Activated T-helper 1 cell treated with anti-CD3 and anti-CD28 coated beads, Interleukin-2, amount 50 U/mL, for 16 hours (primary cell): ENCODE measurements at regions not wholly inside any gene's neighbourhood (a gene's known extent, or its start where the extent isn't known, plus 50 kb on each side); places are given as distances from the start of the nearest gene placed in this dataset.
A peak's percentile ranks its signal among the peaks of the same experiment; 100 is the strongest.

Source experiments
- DNase-seq, 2 donors: peaks; one replicate each; pipeline ENCODE4 v3.0.0-alpha.2; 2020; ENCODE audit warnings: low read depth in 1 of 2, low spot score in 1 of 2

- DNase-seq: no peak
Observed at GRCh38 chr10:30793093-30793492, 163.5 kb upstream of the LYZL2 start.

DNA sequence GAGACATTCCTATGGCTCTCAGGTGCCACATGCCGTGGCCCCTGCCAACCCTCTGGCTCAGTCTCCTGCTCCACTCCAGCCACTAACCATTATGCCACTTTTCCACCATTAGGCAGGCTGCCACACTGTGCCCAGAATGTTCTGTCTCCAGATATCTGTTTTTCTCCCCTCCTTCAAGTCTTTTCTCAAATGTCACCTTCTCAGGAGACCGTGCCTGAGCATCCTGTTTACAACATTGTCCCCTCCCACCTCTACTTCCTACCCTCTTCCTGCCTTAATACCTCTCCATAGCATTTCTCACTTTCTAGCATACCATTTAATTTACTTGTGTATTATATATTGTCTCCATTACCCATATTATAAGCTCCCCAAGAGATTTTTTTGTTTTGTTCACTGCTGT, 162.5 kb upstream of the LYZL2 start:
- DNase-seq: no peak

- no peak for DNase-seq
Observed at GRCh38 chr10:30791197-30791611, 161.7 kb upstream of the LYZL2 start.

DNA sequence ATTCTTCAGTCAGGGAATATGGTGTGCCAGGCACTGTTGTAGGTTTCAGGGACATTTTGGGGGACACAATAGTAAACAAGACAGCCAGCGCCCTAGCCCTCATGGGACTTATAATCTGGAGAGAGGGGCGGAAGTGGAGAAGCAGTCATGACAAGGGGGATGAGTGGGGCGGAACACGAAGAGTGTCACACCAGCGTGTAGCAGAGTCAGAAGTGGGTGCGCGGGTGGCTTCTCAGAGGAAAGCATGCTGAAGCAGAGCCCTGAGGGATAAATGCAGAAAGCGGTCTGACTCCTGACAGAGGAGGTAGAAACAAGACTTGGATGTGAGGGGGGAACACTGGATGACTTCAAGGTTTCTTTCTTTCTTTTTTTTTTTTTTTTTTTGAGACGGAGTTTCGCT, 160.3 kb upstream of the LYZL2 start:
- no peak for DNase-seq

DNA sequence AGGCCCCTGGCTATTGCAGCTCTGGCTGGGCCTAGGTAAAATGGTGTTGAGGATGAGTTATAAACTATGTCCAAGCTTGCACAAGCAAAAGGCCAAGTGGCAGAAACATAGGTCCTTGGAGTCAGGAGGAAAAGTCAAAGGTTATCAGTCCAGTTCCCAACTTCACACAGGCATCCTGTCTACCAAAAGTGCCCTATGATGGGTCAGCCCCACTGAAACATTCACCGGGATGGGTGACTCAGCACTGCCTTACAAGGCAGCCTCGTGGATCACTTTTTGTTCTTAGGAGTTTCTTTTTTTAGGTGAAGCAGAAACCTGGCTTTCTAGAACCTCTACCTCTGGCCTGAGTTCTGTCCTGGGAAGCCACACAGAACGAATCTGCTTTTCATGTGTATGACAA, 158.8 kb upstream of the LYZL2 start:
- no peak for DNase-seq

- DNase-seq: no peak
Observed at GRCh38 chr10:30786906-30787305, 157.4 kb upstream of the LYZL2 start.

DNA sequence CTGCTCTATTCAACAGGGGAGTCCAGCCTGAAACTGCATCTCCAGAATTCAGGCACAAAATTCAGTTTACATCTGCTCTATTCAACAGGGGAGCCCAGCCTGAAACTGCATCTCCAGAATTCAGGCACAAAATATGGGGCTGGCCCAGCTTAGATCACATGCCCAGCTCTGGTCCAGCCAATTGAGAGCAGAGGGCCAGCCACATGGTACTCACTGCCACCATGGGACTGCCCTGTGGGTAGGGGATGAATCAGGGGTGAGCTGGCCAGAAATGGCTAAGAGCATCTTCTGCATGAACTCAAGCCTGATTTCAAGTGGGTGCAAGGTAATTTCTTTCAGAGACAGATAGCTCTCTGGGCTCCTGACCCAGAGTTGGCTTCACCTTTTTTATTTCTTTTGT, 156.6 kb upstream of the LYZL2 start:
- no peak for DNase-seq

DNA sequence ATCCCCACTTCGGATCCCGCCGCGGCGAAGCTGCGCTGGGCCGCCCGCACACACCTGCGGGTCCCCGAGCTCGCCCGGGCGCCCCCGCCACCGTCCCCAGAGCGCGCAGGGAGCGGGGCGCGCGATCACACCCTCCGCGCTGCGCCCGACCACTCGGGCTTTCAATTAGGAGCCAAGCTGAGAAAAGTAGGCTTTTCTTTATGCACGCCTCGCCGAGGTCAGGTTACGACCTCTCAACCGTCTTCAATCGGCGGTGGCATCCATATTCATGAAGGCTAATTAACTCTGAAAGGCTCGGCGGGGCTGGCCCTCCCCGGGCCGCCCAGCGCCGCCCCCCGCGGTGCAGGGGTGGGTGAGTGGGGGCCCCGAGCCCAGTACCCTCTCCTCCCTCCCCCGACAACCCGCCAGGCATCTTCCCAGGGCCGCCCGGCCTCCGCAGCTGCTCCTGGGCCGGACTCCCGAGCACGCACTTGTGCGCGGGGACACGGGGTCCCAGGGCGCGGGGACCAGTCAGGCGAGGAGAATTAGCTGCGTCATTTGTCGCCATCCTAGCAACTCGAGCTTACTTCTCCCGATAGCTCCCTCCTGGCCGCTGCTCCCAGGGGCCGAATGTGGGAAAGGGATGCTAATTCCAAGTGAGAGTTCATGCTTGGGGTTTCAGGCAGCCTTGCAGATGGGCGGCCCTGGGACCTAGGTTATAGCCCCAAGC, 155.5 kb upstream of the LYZL2 start:
- DNase-seq: no peak

GRCh38 chr10:30784524-30784896, 155.0 kb upstream of the LYZL2 start:
- no peak for DNase-seq

- peak; percentile 64 to 70 for DNase-seq
Observed at GRCh38 chr10:30783939-30784501, 154.5 kb upstream of the LYZL2 start.

GRCh38 chr10:30782537-30783461, 153.2 kb upstream of the LYZL2 start:
- DNase-seq: no peak

DNA sequence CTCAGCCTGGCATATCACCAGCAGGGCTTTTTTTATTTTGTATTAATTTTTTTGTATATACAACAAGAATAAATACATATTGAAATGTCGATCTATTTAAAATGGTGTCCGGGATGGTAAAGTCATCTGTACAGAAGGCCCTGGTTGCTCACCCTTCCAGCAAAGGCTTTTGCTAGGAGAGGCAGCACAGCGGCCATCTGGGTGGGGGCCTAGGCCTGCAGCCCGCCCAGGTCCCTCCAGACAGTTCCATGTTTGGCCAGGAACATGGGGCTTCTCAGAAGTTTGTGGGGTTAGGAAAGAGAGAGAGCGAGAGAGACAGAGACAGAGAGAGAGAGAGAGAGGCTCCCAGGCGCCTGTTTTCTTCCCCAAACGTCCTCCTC, 152.6 kb upstream of the LYZL2 start:
- DNase-seq: no peak

DNA sequence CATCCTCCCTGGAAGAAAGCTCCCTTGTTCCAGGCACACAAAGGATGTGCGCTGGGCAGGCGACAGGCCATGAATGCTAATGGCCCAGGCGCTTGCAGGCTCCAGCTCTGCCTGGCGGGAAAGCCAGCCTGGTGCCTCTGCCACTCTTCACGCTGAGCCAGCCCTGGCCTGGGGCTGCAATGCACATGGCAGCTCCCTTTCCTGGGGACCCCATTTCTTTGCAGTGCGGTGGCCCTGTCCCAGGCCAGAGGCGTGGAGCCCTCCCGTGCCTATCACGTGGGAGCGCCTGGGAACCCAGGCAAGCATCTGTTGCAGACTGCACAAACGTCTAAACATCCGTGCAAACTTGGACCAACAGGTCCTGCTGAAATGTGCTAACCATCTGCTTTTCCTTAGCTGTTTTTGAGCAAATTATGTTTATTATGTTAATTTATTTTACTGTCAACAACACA, 152.1 kb upstream of the LYZL2 start:
- no peak for DNase-seq

DNA sequence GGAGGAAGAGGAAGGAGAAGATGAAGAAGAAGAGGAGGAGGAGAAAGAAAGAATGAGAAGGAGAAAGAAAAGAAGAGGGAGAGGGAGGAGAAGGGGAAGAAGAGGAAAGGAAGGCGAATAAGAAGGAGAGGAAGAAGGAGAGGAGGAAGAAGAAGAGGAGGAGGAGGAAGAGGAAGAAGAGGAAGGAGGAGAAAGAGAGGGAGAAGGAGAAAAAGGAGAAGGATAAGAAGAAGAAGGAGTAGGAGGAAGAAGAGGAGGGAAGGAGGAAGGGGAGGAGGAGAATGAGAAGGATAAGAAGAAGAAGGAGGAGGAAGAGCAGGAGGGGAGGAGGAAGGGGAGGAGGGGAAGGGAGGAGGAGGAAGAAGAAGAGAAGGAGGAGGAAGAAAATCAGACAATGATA, 149.2 kb upstream of the LYZL2 start:
- no peak for DNase-seq

- no peak for DNase-seq
Observed at GRCh38 chr10:30775779-30776591, 146.4 kb upstream of the LYZL2 start.

DNA sequence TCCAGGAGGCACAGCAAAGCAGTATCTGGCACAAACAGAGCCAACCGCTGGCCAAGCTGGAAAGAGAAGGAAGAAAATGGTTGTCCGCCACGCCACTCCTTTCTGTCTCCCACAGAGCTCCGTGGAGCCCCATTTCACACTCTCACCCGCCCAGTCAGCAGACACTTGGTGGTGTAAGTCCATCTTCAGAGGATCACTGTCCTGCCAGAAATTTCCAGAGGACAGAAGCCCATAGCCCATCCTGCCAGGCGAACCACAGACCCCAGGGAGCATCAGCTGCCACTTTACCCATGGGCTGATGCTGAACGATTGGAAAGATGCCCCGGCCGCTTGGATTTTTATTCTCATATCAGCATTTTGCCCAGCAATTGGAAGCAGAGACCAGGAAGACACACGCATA, 144.7 kb upstream of the LYZL2 start:
- no peak for DNase-seq

DNA sequence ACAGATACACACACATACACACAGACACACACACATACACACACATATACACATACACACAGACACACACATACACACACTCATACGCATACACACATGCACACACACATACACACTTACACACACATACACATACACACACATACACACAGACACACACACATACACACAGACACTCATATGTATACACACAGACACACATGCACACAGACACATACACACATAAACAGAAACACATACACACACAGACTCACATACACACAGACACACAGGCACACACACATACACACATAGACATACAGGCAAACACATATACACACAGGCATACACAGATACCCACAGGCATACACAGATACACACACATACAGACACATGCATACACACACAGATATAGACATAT, 143.9 kb upstream of the LYZL2 start:
- no peak for DNase-seq

GRCh38 chr10:30770816-30771215, 141.3 kb upstream of the LYZL2 start:
- no peak for DNase-seq

DNA sequence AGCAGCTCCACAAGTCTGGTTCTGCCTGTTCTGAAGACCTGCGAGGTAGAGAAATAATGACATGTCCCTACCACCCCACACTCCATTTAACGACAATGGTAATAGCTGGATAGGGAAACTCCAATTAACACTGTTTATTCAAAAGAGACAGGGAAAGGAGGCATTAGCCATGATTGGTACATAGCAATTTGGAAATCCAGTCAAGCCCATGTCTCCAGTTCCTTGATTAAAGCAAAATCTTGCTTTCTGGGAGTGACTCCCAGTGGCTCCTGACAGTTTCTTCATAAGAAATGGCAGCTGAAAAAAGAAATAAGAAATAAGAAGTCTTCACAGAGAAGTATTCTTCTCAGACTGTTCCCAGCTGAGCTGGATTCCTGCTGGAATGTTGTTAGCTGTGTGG, 140.7 kb upstream of the LYZL2 start:
- no peak for DNase-seq

GRCh38 chr10:30769361-30769760, 139.8 kb upstream of the LYZL2 start:
- no peak for DNase-seq

- no peak for DNase-seq
Observed at GRCh38 chr10:30765616-30766015, 136.1 kb upstream of the LYZL2 start.
